NCI-H146 (cell line): ENCODE measurements at regions not wholly inside any gene's neighbourhood (a gene's known extent, or its start where the extent isn't known, plus 50 kb on each side); places are given as distances from the start of the nearest gene placed in this dataset.

ENCODE experiments used
- DNase-seq: peaks from one replicate; lab custom pipeline; 2025; lab: John Stamatoyannopoulos, UW

DNA sequence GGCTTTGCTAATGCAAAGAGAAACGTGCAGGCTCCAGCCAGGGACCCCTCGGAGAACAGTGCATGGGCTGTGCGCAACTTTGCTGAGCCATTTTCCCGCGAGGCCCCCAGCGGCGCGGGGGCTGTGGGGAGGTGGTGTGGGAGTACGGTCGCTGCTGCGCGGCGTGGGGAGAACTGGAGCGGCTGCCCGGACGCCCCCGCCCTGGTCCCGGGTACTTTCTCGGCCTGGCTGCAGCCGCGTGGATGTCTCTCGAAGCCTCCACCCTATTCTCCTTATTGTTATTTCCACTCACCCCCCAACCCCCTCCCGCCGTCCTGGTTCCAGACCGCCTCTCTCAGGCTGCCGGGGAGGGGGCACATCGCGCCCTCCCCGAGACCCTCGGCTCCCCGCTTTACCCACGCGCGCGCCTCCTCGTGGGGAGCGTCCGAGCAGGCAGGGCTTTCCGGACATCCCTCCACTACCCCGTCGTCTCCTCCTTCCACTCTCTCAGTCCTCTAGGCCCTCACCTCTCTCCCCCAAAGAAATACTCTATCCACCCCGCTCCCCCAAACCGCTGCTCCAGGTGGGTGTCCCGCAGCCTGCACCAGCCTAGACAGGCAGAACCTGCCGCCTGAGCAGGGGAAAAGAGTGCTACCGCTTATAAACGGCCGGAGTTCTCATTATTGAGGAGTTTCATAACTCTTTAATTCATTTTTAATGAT lies 68.6 kb upstream of the TBCA start:
- peak; percentile 56 for DNase-seq

GRCh38 chr5:77844373-77844622 lies 68.2 kb upstream of the TBCA start:
- peak; percentile 49 for DNase-seq

DNA sequence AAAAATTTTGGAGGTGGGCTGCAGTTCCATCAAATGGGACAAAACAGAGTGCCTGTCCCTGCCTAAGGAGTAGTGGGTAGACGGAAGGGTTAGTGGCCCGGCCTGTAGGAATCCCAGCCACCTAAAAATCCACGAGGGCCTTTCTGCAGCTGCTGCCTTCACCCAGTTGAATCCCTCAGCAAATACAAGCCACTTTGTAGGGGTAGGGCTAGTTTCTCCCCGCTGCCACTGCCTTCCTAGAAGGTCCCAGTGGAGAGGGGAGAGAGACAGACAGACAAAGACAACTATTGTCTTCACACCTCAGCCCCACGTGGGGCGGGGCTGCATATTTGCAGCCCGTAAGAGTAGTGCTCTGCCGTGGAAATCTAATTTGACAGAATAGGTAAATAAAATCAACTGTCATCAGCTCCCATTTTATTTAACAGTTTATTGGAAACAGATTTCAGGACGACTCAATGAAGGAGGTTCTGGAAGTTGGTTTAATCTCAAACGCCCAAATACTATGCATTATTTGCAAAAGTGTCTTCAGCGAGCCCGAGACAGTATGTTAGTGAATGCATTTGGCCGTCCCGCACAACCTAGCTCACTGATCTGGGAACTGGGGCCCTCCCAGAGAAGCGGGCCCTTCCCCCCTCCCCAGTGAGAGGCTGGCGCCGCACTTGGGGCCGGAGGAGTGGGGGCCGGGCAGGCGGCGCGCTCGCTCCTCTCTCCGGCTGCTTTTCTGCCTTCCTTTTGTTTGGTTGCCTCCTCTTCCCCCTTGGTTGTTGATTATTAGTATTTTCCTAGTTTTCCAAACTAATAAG lies 67.6 kb upstream of the TBCA start:
- DNase-seq, result no peak

DNA sequence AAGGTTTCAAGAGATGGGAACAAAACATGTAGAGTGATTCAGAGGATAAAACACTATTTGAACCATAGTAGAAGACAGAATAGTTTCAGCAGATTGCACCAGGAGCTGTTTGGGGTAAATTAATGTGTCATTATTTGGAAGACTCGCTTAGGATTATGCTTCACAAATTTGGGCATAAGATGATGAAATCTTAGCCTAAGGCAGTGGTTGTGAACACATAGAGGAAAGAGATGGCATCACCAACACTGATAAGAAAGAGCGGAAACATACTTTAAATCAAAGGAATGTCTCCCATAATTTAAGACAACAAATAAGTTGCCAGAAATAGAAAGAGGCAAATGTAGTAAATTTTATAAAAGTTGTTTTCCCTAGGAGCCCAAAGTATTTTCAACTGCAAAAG lies 66.1 kb upstream of the TBCA start:
- DNase-seq, result no peak

- no peak for DNase-seq
Observed at GRCh38 chr5:77841616-77842015, 65.5 kb upstream of the TBCA start.

- DNase-seq, result no peak
Observed at GRCh38 chr5:77840930-77841329, 64.8 kb upstream of the TBCA start.

GRCh38 chr5:77839691-77840090 lies 63.6 kb upstream of the TBCA start:
- DNase-seq, result no peak

DNA sequence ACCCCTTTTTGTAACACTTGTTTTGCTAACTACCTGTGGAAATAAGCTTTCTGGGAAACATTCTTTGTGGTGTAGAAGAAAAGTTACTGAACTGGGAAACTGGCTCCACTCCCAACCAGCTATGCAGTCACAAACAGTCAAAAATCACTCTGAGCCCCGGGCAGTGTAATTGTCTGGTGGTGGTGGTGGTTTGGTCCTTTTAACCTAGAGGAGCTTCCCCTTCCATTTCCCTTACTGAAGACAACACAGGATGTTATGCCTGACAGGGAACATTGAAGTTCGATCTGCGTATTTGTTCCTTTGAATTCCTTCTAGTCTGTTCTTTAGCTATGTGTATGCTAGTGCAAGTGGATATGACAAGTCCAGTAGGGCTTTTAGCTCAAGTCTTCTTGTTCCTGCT lies 56.8 kb upstream of the TBCA start:
- DNase-seq, result no peak

- DNase-seq, result no peak
Observed at GRCh38 chr5:77832166-77832770, 56.1 kb upstream of the TBCA start.

DNA sequence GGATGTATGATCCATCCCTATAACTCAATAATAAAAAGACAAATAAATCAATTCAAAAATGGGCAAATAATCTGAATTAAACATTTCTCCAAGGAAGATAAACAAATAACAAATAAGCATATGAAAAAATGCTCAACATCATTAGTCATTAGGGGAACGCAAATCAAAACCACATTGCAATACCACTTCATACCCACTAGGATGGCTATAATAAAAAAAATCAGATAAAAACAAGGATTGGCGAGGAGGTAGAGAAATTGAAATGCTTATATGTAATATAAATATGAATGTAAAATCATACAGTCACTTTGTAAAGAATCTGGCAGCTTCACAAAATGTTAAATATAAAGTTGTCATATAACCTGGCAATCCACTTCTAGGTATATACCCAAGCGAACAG lies 52.3 kb upstream of the TBCA start:
- no peak for DNase-seq
